Prostate gland (tissue), 2 donors: ENCODE measurements at regions not wholly inside any gene's neighbourhood (a gene's known extent, or its start where the extent isn't known, plus 50 kb on each side); places are given as distances from the start of the nearest gene placed in this dataset.

Experiments
- CTCF ChIP-seq, 4 experiments: fragments of 200-600 bp in 2 of 4; fragments of 450-650 bp in 2 of 4; sonication (generic) in 2 of 4; IDR thresholded peaks; 1 replicate in 3 of 4; 2 replicates in 1 of 4; pipeline ENCODE4 v1.5.1; 2016 to 2019; ENCODE audit warnings: antibody characterized with exemption in 4 of 4, mild to moderate bottlenecking in 2 of 4, moderate library complexity in 2 of 4
- POLR2A ChIP-seq: fragments of 450-650 bp; IDR thresholded peaks from one replicate; pipeline ENCODE4 v1.6.1; 2016; ENCODE audit warnings: antibody characterized with exemption, mild to moderate bottlenecking
- POLR2AphosphoS5 ChIP-seq: sonication (generic); formaldehyde crosslinking; IDR thresholded peaks from one replicate; pipeline ENCODE4 v1.6.1; 2017; ENCODE audit warnings: antibody characterized with exemption

DNA sequence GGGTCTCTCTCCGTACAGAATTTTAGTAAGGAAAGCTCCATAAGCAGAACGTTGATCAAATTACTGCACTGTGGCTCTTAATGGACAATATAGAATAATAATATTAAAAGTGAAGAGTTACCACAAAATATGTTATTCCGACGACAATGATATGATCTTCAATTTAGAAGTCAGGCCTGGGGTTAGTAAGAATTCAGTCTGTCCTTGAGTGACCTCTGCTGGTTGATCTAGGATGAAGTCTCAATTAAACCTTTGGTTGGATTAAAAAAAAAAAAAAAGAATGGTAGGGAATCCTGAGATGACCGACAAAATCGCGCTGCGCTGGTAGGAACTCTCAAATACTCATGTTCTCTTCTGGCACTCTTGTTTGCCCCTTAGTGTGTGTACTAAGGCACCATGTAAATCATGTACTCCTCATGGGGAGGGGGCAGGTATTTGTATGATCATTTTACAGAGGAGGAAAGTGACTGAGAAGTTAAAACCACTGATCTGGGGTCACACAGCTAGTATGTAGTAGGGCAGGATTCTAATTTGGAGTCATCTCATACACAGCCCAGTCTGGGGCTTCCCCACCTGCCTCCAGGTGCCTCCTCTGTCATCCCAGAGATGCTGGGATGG is 161.3 kb upstream of the NPVF start:
- no peak for TF ChIP-seq POLR2A
- peak; percentile 60 to 86 (median 68) for TF ChIP-seq CTCF (IDR thresholded peaks at IDR 0.05)
- TF ChIP-seq POLR2AphosphoS5 = no peak
